Parathyroid adenoma (tissue), 2 donors: ENCODE measurements at regions not wholly inside any gene's neighbourhood (a gene's known extent, or its start where the extent isn't known, plus 50 kb on each side); places are given as distances from the start of the nearest gene placed in this dataset.

Source experiments
- H2AFZ ChIP-seq: fragments of 300-600 bp; sonication (generic); one replicate; pipeline ENCODE4 v1.7.0; 2017; ENCODE audit warnings: antibody characterized with exemption, mild to moderate bottlenecking
- H3K27ac ChIP-seq: fragments of 300-600 bp; sonication (generic); one replicate; pipeline ENCODE4 v1.7.0; 2017
- H3K27me3 ChIP-seq: fragments of 300-600 bp; sonication (generic); one replicate; pipeline ENCODE4 v1.7.0; 2017; ENCODE audit warnings: low read length; ENCODE audit not compliant: control insufficient read depth, insufficient read depth
- H3K36me3 ChIP-seq: fragments of 300-600 bp; sonication (generic); one replicate; pipeline ENCODE4 v1.7.0; 2017; ENCODE audit warnings: low read length; ENCODE audit not compliant: control insufficient read depth, insufficient read depth
- H3K4me1 ChIP-seq: fragments of 300-600 bp; sonication (generic); one replicate; pipeline ENCODE4 v1.7.0; 2017; ENCODE audit warnings: control low read depth
- H3K4me2 ChIP-seq: fragments of 300-600 bp; sonication (generic); one replicate; pipeline ENCODE4 v1.7.0; 2017; ENCODE audit warnings: low read length
- H3K4me3 ChIP-seq: fragments of 300-600 bp; sonication (generic); one replicate; pipeline ENCODE4 v1.7.0; 2017; ENCODE audit warnings: low read depth, low read length
- H3K79me2 ChIP-seq: fragments of 300-600 bp; sonication (generic); one replicate; pipeline ENCODE4 v1.7.0; 2017; ENCODE audit warnings: control low read depth
- H3K9ac ChIP-seq: fragments of 300-600 bp; sonication (generic); one replicate; pipeline ENCODE4 v1.7.0; 2017; ENCODE audit warnings: mild to moderate bottlenecking
- H3K9me3 ChIP-seq: fragments of 300-600 bp; sonication (generic); one replicate; pipeline ENCODE4 v1.7.0; 2017; ENCODE audit warnings: low read length; ENCODE audit not compliant: control insufficient read depth
- TF ChIP-seq, protein P1 (sequence below): fragments of 300-600 bp; sonication (generic); IDR thresholded peaks from one replicate; pipeline ENCODE4 v1.7.0; 2017; ENCODE audit warnings: antibody characterized with exemption, mild to moderate bottlenecking
- donor health status: primary hyperparathyroidism.

DNA sequence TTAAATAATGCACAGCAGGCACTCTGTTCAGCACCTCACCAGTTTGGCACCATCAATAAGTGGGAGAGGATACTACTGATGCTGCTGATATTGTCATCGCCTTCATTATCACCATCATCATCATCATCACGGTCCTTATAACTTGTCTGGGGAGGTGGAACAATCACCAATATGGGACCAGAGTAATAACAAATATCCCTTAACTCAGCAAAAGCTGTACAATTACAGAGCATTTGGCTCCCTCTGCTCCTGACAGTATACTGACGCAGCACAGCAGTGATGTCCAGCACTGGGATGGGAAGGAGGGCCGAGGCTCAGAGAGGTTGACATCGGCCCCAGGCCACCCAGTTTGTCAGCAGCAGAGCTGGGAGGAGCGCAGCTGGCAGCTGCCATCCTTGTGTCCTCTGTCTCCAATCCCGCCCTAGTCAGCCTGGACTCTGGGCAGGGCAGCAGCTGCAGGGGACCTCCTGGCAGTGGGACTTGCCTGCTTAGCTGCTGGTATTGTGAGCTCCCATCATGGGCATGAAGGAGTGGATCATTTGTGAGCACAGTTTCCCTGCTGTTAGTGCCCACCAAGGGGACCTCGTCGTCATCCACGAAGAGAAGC is 90.0 kb downstream of the DHCR7 start:
- Histone ChIP-seq H3K9me3 (no peaks in the 10 kb centered on the region), H3K4me1 (no peaks in the 10 kb centered on the region), H3K9ac (no peak overlapping the region), H3K36me3 (no peaks in the 10 kb centered on the region), H3K27me3 (no peaks in the 10 kb centered on the region), H3K4me2 (no peak overlapping the region), H3K27ac (no peak overlapping the region), H3K4me3 (no peak overlapping the region), H3K79me2 (no peaks in the 10 kb centered on the region), H2AFZ (no peak overlapping the region)
- TF ChIP-seq, protein P1, sequence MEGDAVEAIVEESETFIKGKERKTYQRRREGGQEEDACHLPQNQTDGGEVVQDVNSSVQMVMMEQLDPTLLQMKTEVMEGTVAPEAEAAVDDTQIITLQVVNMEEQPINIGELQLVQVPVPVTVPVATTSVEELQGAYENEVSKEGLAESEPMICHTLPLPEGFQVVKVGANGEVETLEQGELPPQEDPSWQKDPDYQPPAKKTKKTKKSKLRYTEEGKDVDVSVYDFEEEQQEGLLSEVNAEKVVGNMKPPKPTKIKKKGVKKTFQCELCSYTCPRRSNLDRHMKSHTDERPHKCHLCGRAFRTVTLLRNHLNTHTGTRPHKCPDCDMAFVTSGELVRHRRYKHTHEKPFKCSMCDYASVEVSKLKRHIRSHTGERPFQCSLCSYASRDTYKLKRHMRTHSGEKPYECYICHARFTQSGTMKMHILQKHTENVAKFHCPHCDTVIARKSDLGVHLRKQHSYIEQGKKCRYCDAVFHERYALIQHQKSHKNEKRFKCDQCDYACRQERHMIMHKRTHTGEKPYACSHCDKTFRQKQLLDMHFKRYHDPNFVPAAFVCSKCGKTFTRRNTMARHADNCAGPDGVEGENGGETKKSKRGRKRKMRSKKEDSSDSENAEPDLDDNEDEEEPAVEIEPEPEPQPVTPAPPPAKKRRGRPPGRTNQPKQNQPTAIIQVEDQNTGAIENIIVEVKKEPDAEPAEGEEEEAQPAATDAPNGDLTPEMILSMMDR, result no peak

- TF ChIP-seq, protein P1, result no peak
- Histone ChIP-seq H3K4me3 (no peak overlapping the region), H3K4me2 (no peak overlapping the region), H3K27me3 (no peaks in the 10 kb centered on the region), H3K9ac (no peak overlapping the region), H2AFZ (no peak overlapping the region), H3K79me2 (no peaks in the 10 kb centered on the region), H3K36me3 (no peaks in the 10 kb centered on the region), H3K4me1 (no peaks in the 10 kb centered on the region), H3K9me3 (no peaks in the 10 kb centered on the region), H3K27ac (no peak overlapping the region)
These were observed 90.8 kb downstream of the DHCR7 start for GRCh38 chr11:71357414-71357813.

DNA sequence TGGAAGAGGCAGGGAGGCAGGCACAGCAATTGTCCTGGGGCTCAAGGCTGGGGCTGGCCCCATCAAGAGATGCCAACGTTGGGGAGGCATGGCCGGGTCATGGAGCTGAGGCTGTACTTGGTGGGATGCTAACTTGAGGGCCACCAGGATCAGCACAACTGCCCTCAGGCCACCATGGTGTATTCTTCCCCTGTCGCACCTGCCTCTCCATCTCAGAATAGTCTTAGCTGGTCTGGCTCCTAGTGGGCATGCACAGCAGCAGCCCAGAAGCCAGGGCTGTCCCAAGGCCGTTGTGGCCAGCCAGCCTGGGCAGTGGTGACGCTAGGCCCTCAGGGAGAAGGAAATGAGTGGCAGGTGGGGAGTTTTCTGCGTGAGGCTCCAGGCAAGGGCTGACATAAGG is 91.3 kb downstream of the DHCR7 start:
- H2AFZ ChIP-seq, result no peak overlapping the region
- no peak overlapping the region for H3K4me3 ChIP-seq

GRCh38 chr11:71356280-71356876 is 91.8 kb downstream of the DHCR7 start:
- H3K4me1 ChIP-seq, result no peaks in the 10 kb centered on the region
- no peaks in the 10 kb centered on the region for H3K36me3 ChIP-seq
- TF ChIP-seq, protein P1, result no peak
- no peak overlapping the region for H3K9ac ChIP-seq
- H3K27ac ChIP-seq, result no peak overlapping the region
- H3K9me3 ChIP-seq, result no peaks in the 10 kb centered on the region
- no peak overlapping the region for H2AFZ ChIP-seq
- no peak overlapping the region for H3K4me2 ChIP-seq
- no peaks in the 10 kb centered on the region for H3K27me3 ChIP-seq
- H3K4me3 ChIP-seq, result no peak overlapping the region
- H3K79me2 ChIP-seq, result no peaks in the 10 kb centered on the region

More for the DNA sequence above, 91.3 kb downstream of the DHCR7 start:
- Histone ChIP-seq H3K27ac (no peak overlapping the region), H3K79me2 (no peaks in the 10 kb centered on the region), H3K27me3 (no peaks in the 10 kb centered on the region), H3K9me3 (no peaks in the 10 kb centered on the region), H3K4me1 (no peaks in the 10 kb centered on the region), H3K4me2 (no peak overlapping the region), H3K9ac (no peak overlapping the region), H3K36me3 (no peaks in the 10 kb centered on the region)
- TF ChIP-seq, protein P1, result no peak

- H3K27me3 ChIP-seq, result no peaks in the 10 kb centered on the region
- H3K4me3 ChIP-seq, result no peak overlapping the region
- no peaks in the 10 kb centered on the region for H3K9me3 ChIP-seq
These were observed 92.9 kb downstream of the DHCR7 start for GRCh38 chr11:71355281-71355680.

More at GRCh38 chr11:71355281-71355680, 92.9 kb downstream of the DHCR7 start:
- Histone ChIP-seq H3K9ac (no peak overlapping the region), H3K4me1 (no peaks in the 10 kb centered on the region), H3K4me2 (no peak overlapping the region), H3K27ac (no peak overlapping the region), H3K79me2 (no peaks in the 10 kb centered on the region), H3K36me3 (no peaks in the 10 kb centered on the region), H2AFZ (no peak overlapping the region)
- TF ChIP-seq, protein P1, result no peak
